BLaER1 (cell line): ENCODE measurements at regions not wholly inside any gene's neighbourhood (a gene's known extent, or its start where the extent isn't known, plus 50 kb on each side); places are given as distances from the start of the nearest gene placed in this dataset.
"Not testable (repeated sequence)": the region's sequence is repeated elsewhere in the genome, so short reads cannot be mapped to it uniquely, and the experiment has no call there.

Experiments
- H3K27ac ChIP-seq: shearing (Covaris generic); formaldehyde crosslinking; 2 replicates; pipeline ENCODE4 v1.8.1; 2022
- H3K27me3 ChIP-seq: shearing (Covaris generic); formaldehyde crosslinking; 2 replicates; pipeline ENCODE4 v1.8.1; 2022
- H3K36me3 ChIP-seq: shearing (Covaris generic); formaldehyde crosslinking; 2 replicates; pipeline ENCODE4 v1.8.1; 2022
- H3K4me1 ChIP-seq: shearing (Covaris generic); formaldehyde crosslinking; 2 replicates; pipeline ENCODE4 v1.8.1; 2022
- H3K4me2 ChIP-seq: shearing (Covaris generic); formaldehyde crosslinking; 2 replicates; pipeline ENCODE4 v1.8.1; 2022
- H3K4me3 ChIP-seq: shearing (Covaris generic); formaldehyde crosslinking; 2 replicates; pipeline ENCODE4 v1.8.1; 2022
- H3K9ac ChIP-seq: shearing (Covaris generic); formaldehyde crosslinking; 2 replicates; pipeline ENCODE4 v1.8.1; 2022
- H3K9me3 ChIP-seq: shearing (Covaris generic); formaldehyde crosslinking; 2 replicates; pipeline ENCODE4 v1.8.1; 2022
- H4K20me1 ChIP-seq: shearing (Covaris generic); formaldehyde crosslinking; 2 replicates; pipeline ENCODE4 v1.8.1; 2022
- Cebpa-rat ChIP-seq: shearing (Covaris generic); IDR thresholded peaks from 2 replicates; pipeline ENCODE4 v1.8.1; 2022

GRCh38 chr6:20338156-20338555 is 63.5 kb upstream of the E2F3 start:
- Histone ChIP-seq H3K4me3 (no peak overlapping the region), H3K4me1 (peaks cover 5% of the 10 kb centered on the region; the same call in 1 of the 2 replicates), H3K9me3 (no peaks in the 10 kb centered on the region), H3K27me3 (no peaks in the 10 kb centered on the region), H3K4me2 (no peak overlapping the region), H4K20me1 (no peaks in the 10 kb centered on the region), H3K9ac (no peak overlapping the region), H3K27ac (no peak overlapping the region), H3K36me3 (no peaks in the 10 kb centered on the region)
- no peak for TF ChIP-seq Cebpa-rat

- no peak for TF ChIP-seq Cebpa-rat
Measured at GRCh38 chr6:20340068-20340848, 61.4 kb upstream of the E2F3 start.

GRCh38 chr6:20341096-20341495 is 60.6 kb upstream of the E2F3 start:
- Histone ChIP-seq H4K20me1 (no peaks in the 10 kb centered on the region), H3K4me1 (peaks cover 5% of the 10 kb centered on the region; the same call in 1 of the 2 replicates), H3K4me3 (no peak overlapping the region), H3K4me2 (no peak overlapping the region), H3K9ac (no peak overlapping the region), H3K27ac (no peak overlapping the region), H3K9me3 (no peaks in the 10 kb centered on the region), H3K36me3 (no peaks in the 10 kb centered on the region), H3K27me3 (no peaks in the 10 kb centered on the region)
- TF ChIP-seq Cebpa-rat: no peak

More at GRCh38 chr6:20340068-20340848, 61.4 kb upstream of the E2F3 start:
- H4K20me1 ChIP-seq: no peaks in the 10 kb centered on the region
- no peaks in the 10 kb centered on the region for H3K9me3 ChIP-seq
- peaks cover 5% of the 10 kb centered on the region; the same call in 1 of the 2 replicates for H3K4me1 ChIP-seq
- H3K9ac ChIP-seq: no peak overlapping the region
- H3K36me3 ChIP-seq: no peaks in the 10 kb centered on the region
- H3K4me2 ChIP-seq: no peak overlapping the region
- H3K27ac ChIP-seq: no peak overlapping the region
- H3K4me3 ChIP-seq: no peak overlapping the region
- H3K27me3 ChIP-seq: no peaks in the 10 kb centered on the region

- Histone ChIP-seq H3K4me1 (peaks cover 5% of the 10 kb centered on the region; the same call in 1 of the 2 replicates), H3K4me3 (no peak overlapping the region), H3K9ac (no peak overlapping the region), H3K27ac (no peak overlapping the region), H3K36me3 (no peaks in the 10 kb centered on the region), H3K27me3 (no peaks in the 10 kb centered on the region), H3K9me3 (0 out of 2 replicates have a peak, but pooled peaks cover under 1% of the 10 kb centered on the region), H3K4me2 (no peak overlapping the region), H4K20me1 (no peaks in the 10 kb centered on the region)
- TF ChIP-seq Cebpa-rat: no peak
Measured at GRCh38 chr6:20341564-20341963, 60.1 kb upstream of the E2F3 start.

GRCh38 chr6:20346948-20347347 is 54.7 kb upstream of the E2F3 start:
- not testable (repeated sequence) for H3K27me3 ChIP-seq, H3K36me3 ChIP-seq, H3K4me1 ChIP-seq, H3K4me2 ChIP-seq, H4K20me1 ChIP-seq, H3K4me3 ChIP-seq, H3K27ac ChIP-seq, H3K9ac ChIP-seq
- H3K9me3 ChIP-seq: peaks cover 13% of the 10 kb centered on the region

- no peaks in the 10 kb centered on the region for H3K4me1 ChIP-seq
- no peaks in the 10 kb centered on the region for H3K27me3 ChIP-seq
- H3K9me3 ChIP-seq: peaks cover 14% of the 10 kb centered on the region
- no peaks in the 10 kb centered on the region for H3K36me3 ChIP-seq
- H3K9ac ChIP-seq: no peak overlapping the region
- no peaks in the 10 kb centered on the region for H4K20me1 ChIP-seq
- TF ChIP-seq Cebpa-rat: no peak
- no peak overlapping the region for H3K4me3 ChIP-seq
- no peak overlapping the region for H3K4me2 ChIP-seq
- H3K27ac ChIP-seq: no peak overlapping the region
Measured at GRCh38 chr6:20348041-20348440, 53.6 kb upstream of the E2F3 start.

- H3K4me3 ChIP-seq: no peak overlapping the region
- no peaks in the 10 kb centered on the region for H3K27me3 ChIP-seq
- no peak overlapping the region for H3K9ac ChIP-seq
- no peak overlapping the region for H3K27ac ChIP-seq
- TF ChIP-seq Cebpa-rat: no peak
- H3K9me3 ChIP-seq: peaks cover 19% of the 10 kb centered on the region
- H3K36me3 ChIP-seq: no peaks in the 10 kb centered on the region
- no peak overlapping the region for H3K4me2 ChIP-seq
- H4K20me1 ChIP-seq: no peaks in the 10 kb centered on the region
- no peaks in the 10 kb centered on the region for H3K4me1 ChIP-seq
Measured at GRCh38 chr6:20349225-20349624, 52.5 kb upstream of the E2F3 start.

- no peak overlapping the region for H3K4me3 ChIP-seq
- no peaks in the 10 kb centered on the region for H3K27me3 ChIP-seq
- H3K27ac ChIP-seq: no peak overlapping the region
- H3K9me3 ChIP-seq: peaks cover 19% of the 10 kb centered on the region
- no peak for TF ChIP-seq Cebpa-rat
- H3K36me3 ChIP-seq: no peaks in the 10 kb centered on the region
- H3K4me2 ChIP-seq: no peak overlapping the region
- no peaks in the 10 kb centered on the region for H4K20me1 ChIP-seq
- no peaks in the 10 kb centered on the region for H3K4me1 ChIP-seq
- no peak overlapping the region for H3K9ac ChIP-seq
Measured at GRCh38 chr6:20350215-20350614, 51.5 kb upstream of the E2F3 start.

GRCh38 chr6:20351534-20351933 is 50.1 kb upstream of the E2F3 start:
- Histone ChIP-seq H3K4me3 (no peak overlapping the region), H3K36me3 (no peaks in the 10 kb centered on the region), H3K9me3 (peaks cover 18% of the 10 kb centered on the region), H3K27me3 (no peaks in the 10 kb centered on the region), H4K20me1 (no peaks in the 10 kb centered on the region), H3K4me1 (no peaks in the 10 kb centered on the region), H3K4me2 (no peak overlapping the region), H3K27ac (no peak overlapping the region), H3K9ac (no peak overlapping the region)
- TF ChIP-seq Cebpa-rat: no peak
